Activated T-cell treated with anti-CD3 and anti-CD28 coated beads, Interleukin-2, amount 50 U/mL, for 24 hours (primary cell): ENCODE measurements at regions not wholly inside any gene's neighbourhood (a gene's known extent, or its start where the extent isn't known, plus 50 kb on each side); places are given as distances from the start of the nearest gene placed in this dataset.
"Not testable (repeated sequence)": the region's sequence is repeated elsewhere in the genome, so short reads cannot be mapped to it uniquely, and the experiment has no call there.

Experiments
- DNase-seq: peaks from one replicate; pipeline ENCODE4 v3.0.0-alpha.2; 2020
- H3K27ac Mint-ChIP-seq: 2 replicates; pipeline ENCODE4 v1.8.0; 2020; ENCODE audit warnings: mild to moderate bottlenecking, mixed read lengths
- H3K27me3 Mint-ChIP-seq: 2 replicates; pipeline ENCODE4 v1.8.0; 2020; ENCODE audit warnings: mixed read lengths
- H3K36me3 Mint-ChIP-seq: 2 replicates; pipeline ENCODE4 v1.8.0; 2020; ENCODE audit warnings: low read depth, mixed read lengths
- H3K4me1 Mint-ChIP-seq: 2 replicates; pipeline ENCODE4 v1.8.0; 2020; ENCODE audit warnings: low read depth, mixed read lengths
- H3K4me3 Mint-ChIP-seq: 2 replicates; pipeline ENCODE4 v1.8.0; 2020; ENCODE audit warnings: mild to moderate bottlenecking, moderate library complexity, mixed read lengths
- H3K9me3 Mint-ChIP-seq: 2 replicates; pipeline ENCODE4 v1.8.0; 2020; ENCODE audit warnings: mixed read lengths

GRCh38 chr2:210818473-210818872 is 262.1 kb downstream of the CPS1 start:
- H3K4me1 Mint-ChIP-seq = no peaks in the 10 kb centered on the region
- H3K4me3 Mint-ChIP-seq = no peak overlapping the region
- H3K9me3 Mint-ChIP-seq = no peaks in the 10 kb centered on the region
- H3K36me3 Mint-ChIP-seq = no peaks in the 10 kb centered on the region
- no peak overlapping the region for H3K27ac Mint-ChIP-seq
- no peak for DNase-seq
- no peaks in the 10 kb centered on the region for H3K27me3 Mint-ChIP-seq

GRCh38 chr2:210833403-210833802 is 277.0 kb downstream of the CPS1 start:
- Mint-ChIP-seq H3K9me3 (no peaks in the 10 kb centered on the region), H3K27ac (no peak overlapping the region), H3K4me3 (no peak overlapping the region), H3K4me1 (no peaks in the 10 kb centered on the region), H3K27me3 (no peaks in the 10 kb centered on the region), H3K36me3 (no peaks in the 10 kb centered on the region)
- no peak for DNase-seq

- Mint-ChIP-seq H3K4me3 (no peak overlapping the region), H3K27me3 (no peaks in the 10 kb centered on the region), H3K36me3 (no peaks in the 10 kb centered on the region), H3K9me3 (peaks cover 3% of the 10 kb centered on the region), H3K27ac (no peak overlapping the region), H3K4me1 (no peaks in the 10 kb centered on the region)
- DNase-seq = no peak
These were observed 282.6 kb downstream of the CPS1 start for GRCh38 chr2:210839034-210839433.

DNA sequence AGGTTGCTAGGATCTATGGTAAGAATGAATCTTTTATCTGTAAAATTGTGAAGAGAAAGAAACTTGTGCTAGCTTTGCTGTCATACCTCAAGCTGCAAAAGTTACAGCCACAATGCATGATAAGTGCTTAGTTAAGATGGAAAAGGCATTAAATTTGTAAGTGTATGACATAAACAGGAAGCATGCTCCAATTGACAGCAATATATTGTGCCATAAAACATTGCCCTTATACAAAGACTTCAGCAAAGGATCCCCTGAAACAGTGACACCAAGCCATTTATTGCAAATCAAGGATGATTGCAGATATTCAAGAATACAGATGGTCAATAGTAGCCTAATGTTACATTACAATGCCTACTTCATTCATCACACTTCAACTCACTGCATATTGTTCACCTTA is 283.1 kb downstream of the CPS1 start:
- no peak for DNase-seq
- no peaks in the 10 kb centered on the region for H3K4me1 Mint-ChIP-seq
- no peak overlapping the region for H3K4me3 Mint-ChIP-seq
- H3K27me3 Mint-ChIP-seq = no peaks in the 10 kb centered on the region
- H3K9me3 Mint-ChIP-seq = peaks cover 3% of the 10 kb centered on the region
- H3K36me3 Mint-ChIP-seq = no peaks in the 10 kb centered on the region
- H3K27ac Mint-ChIP-seq = no peak overlapping the region

DNA sequence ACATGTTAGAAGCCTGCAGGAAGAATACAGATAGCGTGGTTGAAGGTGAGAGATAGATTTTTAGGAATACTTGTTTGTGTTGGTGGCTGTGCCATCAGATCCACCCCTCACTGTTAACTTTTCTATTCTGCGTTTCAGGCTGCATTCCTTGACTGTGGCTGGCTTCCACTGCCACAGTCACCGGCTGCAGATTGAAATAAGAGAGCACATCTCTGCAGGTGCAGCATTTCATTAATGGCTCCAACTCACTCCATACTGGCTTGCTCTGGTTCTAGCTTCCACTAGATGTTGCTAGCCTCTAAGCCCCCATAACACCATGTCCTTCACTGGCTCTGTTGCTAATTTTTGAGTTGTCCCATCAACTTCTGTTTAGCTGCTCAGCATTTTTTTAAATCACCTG is 286.5 kb downstream of the CPS1 start:
- Mint-ChIP-seq H3K27me3 (no peaks in the 10 kb centered on the region), H3K4me1 (no peaks in the 10 kb centered on the region), H3K27ac (no peak overlapping the region), H3K4me3 (no peak overlapping the region), H3K9me3 (peaks cover 3% of the 10 kb centered on the region), H3K36me3 (no peaks in the 10 kb centered on the region)
- no peak for DNase-seq

GRCh38 chr2:210844016-210844415 is 287.6 kb downstream of the CPS1 start:
- no peak for DNase-seq
- Mint-ChIP-seq H3K27ac (no peak overlapping the region), H3K9me3 (peaks cover 3% of the 10 kb centered on the region), H3K4me3 (no peak overlapping the region), H3K36me3 (no peaks in the 10 kb centered on the region), H3K27me3 (no peaks in the 10 kb centered on the region), H3K4me1 (no peaks in the 10 kb centered on the region)

GRCh38 chr2:210859314-210859713 is 302.9 kb downstream of the CPS1 start:
- H3K4me1 Mint-ChIP-seq = no peaks in the 10 kb centered on the region
- no peaks in the 10 kb centered on the region for H3K9me3 Mint-ChIP-seq
- no peak for DNase-seq
- no peak overlapping the region for H3K4me3 Mint-ChIP-seq
- H3K27me3 Mint-ChIP-seq = no peaks in the 10 kb centered on the region
- no peaks in the 10 kb centered on the region for H3K36me3 Mint-ChIP-seq
- no peak overlapping the region for H3K27ac Mint-ChIP-seq

DNA sequence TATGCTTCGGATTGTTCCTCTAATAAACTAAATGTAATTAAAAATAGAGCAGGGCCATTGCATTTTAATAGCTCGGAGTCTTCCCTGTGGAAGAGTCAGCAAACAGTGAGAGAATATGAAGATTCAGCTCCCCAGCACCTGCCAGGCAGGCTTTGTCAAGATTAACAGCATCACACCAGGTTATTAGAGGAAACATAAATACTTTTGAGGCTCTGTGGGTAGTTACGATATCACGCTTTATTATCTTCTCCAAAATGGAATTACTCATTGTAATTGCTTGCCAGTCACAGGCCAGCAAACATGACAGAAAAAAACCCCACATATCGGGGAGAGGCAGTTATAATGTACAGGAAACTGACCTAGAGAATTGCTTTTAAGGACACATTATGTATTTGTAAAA is 303.9 kb downstream of the CPS1 start:
- no peaks in the 10 kb centered on the region for H3K9me3 Mint-ChIP-seq
- no peak for DNase-seq
- no peak overlapping the region for H3K4me3 Mint-ChIP-seq
- no peak overlapping the region for H3K27ac Mint-ChIP-seq
- H3K27me3 Mint-ChIP-seq = no peaks in the 10 kb centered on the region
- H3K36me3 Mint-ChIP-seq = no peaks in the 10 kb centered on the region
- no peaks in the 10 kb centered on the region for H3K4me1 Mint-ChIP-seq

DNA sequence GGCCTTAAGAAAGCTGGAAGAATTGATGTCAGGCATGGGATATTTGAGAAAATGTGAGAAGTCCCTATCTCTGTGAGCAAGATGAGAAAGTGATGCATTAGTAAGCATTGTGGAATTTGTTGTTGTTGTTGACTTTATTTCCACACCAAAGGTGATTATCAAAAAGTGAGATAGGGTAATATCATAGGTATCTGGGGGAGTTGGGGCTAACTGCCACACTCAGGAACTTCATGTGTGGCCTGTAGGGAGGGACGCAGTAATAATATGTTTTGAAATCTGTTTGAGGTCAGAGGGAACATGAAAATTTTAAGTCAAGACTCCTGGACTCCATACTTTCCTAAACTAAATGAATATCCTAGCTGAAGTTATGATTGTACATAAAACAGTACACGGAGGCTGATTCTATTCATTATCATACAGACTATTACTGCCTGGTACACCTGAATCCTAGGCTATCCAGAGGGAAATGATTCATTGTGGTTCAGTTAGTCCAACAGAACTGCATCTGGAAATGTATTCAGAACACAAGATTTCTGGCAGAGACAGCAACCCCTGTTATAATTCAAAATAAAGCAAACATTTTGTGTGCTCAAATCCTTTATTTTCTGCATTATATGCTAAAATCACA is 304.8 kb downstream of the CPS1 start:
- no peaks in the 10 kb centered on the region for H3K4me1 Mint-ChIP-seq
- H3K9me3 Mint-ChIP-seq = no peaks in the 10 kb centered on the region
- no peak for DNase-seq
- H3K27ac Mint-ChIP-seq = no peak overlapping the region
- no peak overlapping the region for H3K4me3 Mint-ChIP-seq
- no peaks in the 10 kb centered on the region for H3K36me3 Mint-ChIP-seq
- no peaks in the 10 kb centered on the region for H3K27me3 Mint-ChIP-seq

- no peaks in the 10 kb centered on the region for H3K36me3 Mint-ChIP-seq
- H3K4me3 Mint-ChIP-seq = no peak overlapping the region
- no peak overlapping the region for H3K27ac Mint-ChIP-seq
- no peaks in the 10 kb centered on the region for H3K4me1 Mint-ChIP-seq
- H3K27me3 Mint-ChIP-seq = no peaks in the 10 kb centered on the region
- no peak for DNase-seq
- no peaks in the 10 kb centered on the region for H3K9me3 Mint-ChIP-seq
These were observed 306.1 kb downstream of the CPS1 start for GRCh38 chr2:210862283-210863065.

GRCh38 chr2:210863283-210863682 is 306.9 kb downstream of the CPS1 start:
- no peaks in the 10 kb centered on the region for H3K27me3 Mint-ChIP-seq
- no peaks in the 10 kb centered on the region for H3K36me3 Mint-ChIP-seq
- no peaks in the 10 kb centered on the region for H3K9me3 Mint-ChIP-seq
- no peaks in the 10 kb centered on the region for H3K4me1 Mint-ChIP-seq
- H3K4me3 Mint-ChIP-seq = no peak overlapping the region
- H3K27ac Mint-ChIP-seq = no peak overlapping the region
- no peak for DNase-seq

DNA sequence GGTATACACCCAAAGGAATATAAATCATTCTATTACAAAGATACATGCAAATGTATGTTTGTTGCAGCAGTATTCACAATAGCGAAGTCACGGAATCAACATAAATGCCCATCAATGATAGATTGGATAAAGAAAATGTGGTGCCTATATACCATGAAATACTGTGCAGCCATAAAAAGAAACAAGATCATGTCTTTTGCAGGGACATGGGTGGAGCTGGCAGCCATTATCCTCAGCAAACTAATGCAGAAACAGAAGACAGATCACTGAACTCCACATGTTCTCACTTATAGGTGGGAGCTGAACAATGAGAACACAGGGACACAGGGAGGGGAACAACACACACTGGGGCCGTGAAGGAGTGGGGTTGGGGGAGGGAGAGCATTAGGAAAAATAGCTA is 315.2 kb downstream of the CPS1 start:
- not testable (repeated sequence) for H3K36me3 Mint-ChIP-seq, DNase-seq, H3K9me3 Mint-ChIP-seq, H3K4me3 Mint-ChIP-seq, H3K27me3 Mint-ChIP-seq, H3K4me1 Mint-ChIP-seq, H3K27ac Mint-ChIP-seq

GRCh38 chr2:210873631-210874030 is 317.2 kb downstream of the CPS1 start:
- no peak overlapping the region for H3K27ac Mint-ChIP-seq
- DNase-seq = no peak
- no peaks in the 10 kb centered on the region for H3K36me3 Mint-ChIP-seq

GRCh38 chr2:210884227-210884626 is 327.8 kb downstream of the CPS1 start:
- Mint-ChIP-seq H3K9me3 (peaks cover 6% of the 10 kb centered on the region), H3K27ac (no peak overlapping the region), H3K4me1 (no peaks in the 10 kb centered on the region), H3K36me3 (no peaks in the 10 kb centered on the region), H3K4me3 (no peak overlapping the region), H3K27me3 (no peaks in the 10 kb centered on the region)
- no peak for DNase-seq

More at GRCh38 chr2:210873631-210874030, 317.2 kb downstream of the CPS1 start:
- Mint-ChIP-seq H3K9me3 (peaks cover 2% of the 10 kb centered on the region), H3K4me3 (no peak overlapping the region), H3K27me3 (no peaks in the 10 kb centered on the region), H3K4me1 (no peaks in the 10 kb centered on the region)

GRCh38 chr2:210888035-210888434 is 331.6 kb downstream of the CPS1 start:
- H3K4me1 Mint-ChIP-seq = no peaks in the 10 kb centered on the region
- no peak overlapping the region for H3K27ac Mint-ChIP-seq
- no peaks in the 10 kb centered on the region for H3K27me3 Mint-ChIP-seq
- H3K9me3 Mint-ChIP-seq = peaks cover 6% of the 10 kb centered on the region
- no peaks in the 10 kb centered on the region for H3K36me3 Mint-ChIP-seq
- no peak for DNase-seq
- no peak overlapping the region for H3K4me3 Mint-ChIP-seq
